ENCODE measurements at regions not wholly inside any gene's neighbourhood (a gene's known extent, or its start where the extent isn't known, plus 50 kb on each side); places are given as distances from the start of the nearest gene placed in this dataset.
"Not testable (repeated sequence)": the region's sequence is repeated elsewhere in the genome, so short reads cannot be mapped to it uniquely, and the experiment has no call there.

GRCh38 chr2:57461624-57462023 lies 585.0 kb upstream of the VRK2 start:
- H3K9ac ChIP-seq (ENCODE audit: low read length in 2 of 2), result no peak overlapping the region
- H3K36me3 ChIP-seq (ENCODE audit: control insufficient read depth in 2 of 2, insufficient read depth in 2 of 2, low read length in 2 of 2), result no peaks in the 10 kb centered on the region
- no peaks in the 10 kb centered on the region for H3K27me3 ChIP-seq (ENCODE audit: control insufficient read depth in 1 of 2, insufficient read depth in 2 of 2, low read length in 2 of 2)
- no peak overlapping the region for H3K4me3 ChIP-seq (ENCODE audit: low read length in 2 of 2)
- no peak overlapping the region for H3K27ac ChIP-seq (ENCODE audit: low read length)
- no peaks in the 10 kb centered on the region for H3K9me3 ChIP-seq (ENCODE audit: control insufficient read depth in 2 of 2, low read length in 2 of 2)
- no peaks in the 10 kb centered on the region for H3K4me1 ChIP-seq (ENCODE audit: control insufficient read depth, insufficient read depth, low read length)

GRCh38 chr2:57465067-57465466 lies 581.5 kb upstream of the VRK2 start:
- no peak overlapping the region for H3K4me3 ChIP-seq (ENCODE audit: low read length in 2 of 2)
- H3K36me3 ChIP-seq (ENCODE audit: control insufficient read depth in 2 of 2, insufficient read depth in 2 of 2, low read length in 2 of 2), result no peaks in the 10 kb centered on the region
- no peak overlapping the region for H3K9ac ChIP-seq (ENCODE audit: low read length in 2 of 2)
- H3K9me3 ChIP-seq (ENCODE audit: control insufficient read depth in 2 of 2, low read length in 2 of 2), result no peaks in the 10 kb centered on the region
- H3K27ac ChIP-seq (ENCODE audit: low read length), result no peak overlapping the region
- H3K4me1 ChIP-seq (ENCODE audit: control insufficient read depth, insufficient read depth, low read length), result no peaks in the 10 kb centered on the region
- H3K27me3 ChIP-seq (ENCODE audit: control insufficient read depth in 1 of 2, insufficient read depth in 2 of 2, low read length in 2 of 2), result no peaks in the 10 kb centered on the region

GRCh38 chr2:57465967-57466366 lies 580.6 kb upstream of the VRK2 start:
- no peaks in the 10 kb centered on the region for H3K9me3 ChIP-seq (ENCODE audit: control insufficient read depth in 2 of 2, low read length in 2 of 2)

DNA sequence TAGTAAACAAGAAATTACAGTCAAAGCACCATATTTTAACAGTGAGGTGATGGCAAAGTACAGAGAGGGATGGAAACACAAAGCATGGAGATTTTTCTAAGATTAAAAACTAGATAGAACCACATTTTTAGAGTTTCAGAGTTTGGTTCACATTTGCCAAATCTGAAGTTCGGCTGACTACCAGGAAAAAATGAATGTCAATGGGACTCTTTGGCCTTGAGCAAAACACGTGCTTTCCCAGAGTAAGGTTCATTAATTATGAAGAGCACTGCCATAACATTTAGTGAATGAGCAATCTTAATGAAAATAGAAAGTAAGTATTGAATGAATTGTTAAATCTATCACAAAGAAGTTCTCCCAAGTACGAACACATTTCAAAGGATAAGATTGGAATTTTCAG lies 571.2 kb upstream of the VRK2 start:
- no peak overlapping the region for H3K9ac ChIP-seq (ENCODE audit: low read length in 2 of 2)
- H3K36me3 ChIP-seq (ENCODE audit: control insufficient read depth in 2 of 2, insufficient read depth in 2 of 2, low read length in 2 of 2), result no peaks in the 10 kb centered on the region
- H3K4me1 ChIP-seq (ENCODE audit: control insufficient read depth, insufficient read depth, low read length), result no peaks in the 10 kb centered on the region
- no peak overlapping the region for H3K4me3 ChIP-seq (ENCODE audit: low read length in 2 of 2)
- H3K9me3 ChIP-seq (ENCODE audit: control insufficient read depth in 2 of 2, low read length in 2 of 2), result no peaks in the 10 kb centered on the region
- no peaks in the 10 kb centered on the region for H3K27me3 ChIP-seq (ENCODE audit: control insufficient read depth in 1 of 2, insufficient read depth in 2 of 2, low read length in 2 of 2)
- no peak overlapping the region for H3K27ac ChIP-seq (ENCODE audit: low read length)

More at GRCh38 chr2:57465967-57466366, 580.6 kb upstream of the VRK2 start:
- H3K4me1 ChIP-seq (ENCODE audit: control insufficient read depth, insufficient read depth, low read length), result no peaks in the 10 kb centered on the region
- no peaks in the 10 kb centered on the region for H3K36me3 ChIP-seq (ENCODE audit: control insufficient read depth in 2 of 2, insufficient read depth in 2 of 2, low read length in 2 of 2)
- no peak overlapping the region for H3K9ac ChIP-seq (ENCODE audit: low read length in 2 of 2)
- no peaks in the 10 kb centered on the region for H3K27me3 ChIP-seq (ENCODE audit: control insufficient read depth in 1 of 2, insufficient read depth in 2 of 2, low read length in 2 of 2)
- H3K27ac ChIP-seq (ENCODE audit: low read length), result no peak overlapping the region
- H3K4me3 ChIP-seq (ENCODE audit: low read length in 2 of 2), result no peak overlapping the region

GRCh38 chr2:57479981-57480380 lies 566.6 kb upstream of the VRK2 start:
- no peaks in the 10 kb centered on the region for H3K27me3 ChIP-seq (ENCODE audit: control insufficient read depth in 1 of 2, insufficient read depth in 2 of 2, low read length in 2 of 2)
- no peaks in the 10 kb centered on the region for H3K9me3 ChIP-seq (ENCODE audit: control insufficient read depth in 2 of 2, low read length in 2 of 2)
- no peak overlapping the region for H3K4me3 ChIP-seq (ENCODE audit: low read length in 2 of 2)
- no peaks in the 10 kb centered on the region for H3K4me1 ChIP-seq (ENCODE audit: control insufficient read depth, insufficient read depth, low read length)
- no peak overlapping the region for H3K27ac ChIP-seq (ENCODE audit: low read length)
- H3K9ac ChIP-seq (ENCODE audit: low read length in 2 of 2), result no peak overlapping the region
- H3K36me3 ChIP-seq (ENCODE audit: control insufficient read depth in 2 of 2, insufficient read depth in 2 of 2, low read length in 2 of 2), result no peaks in the 10 kb centered on the region

DNA sequence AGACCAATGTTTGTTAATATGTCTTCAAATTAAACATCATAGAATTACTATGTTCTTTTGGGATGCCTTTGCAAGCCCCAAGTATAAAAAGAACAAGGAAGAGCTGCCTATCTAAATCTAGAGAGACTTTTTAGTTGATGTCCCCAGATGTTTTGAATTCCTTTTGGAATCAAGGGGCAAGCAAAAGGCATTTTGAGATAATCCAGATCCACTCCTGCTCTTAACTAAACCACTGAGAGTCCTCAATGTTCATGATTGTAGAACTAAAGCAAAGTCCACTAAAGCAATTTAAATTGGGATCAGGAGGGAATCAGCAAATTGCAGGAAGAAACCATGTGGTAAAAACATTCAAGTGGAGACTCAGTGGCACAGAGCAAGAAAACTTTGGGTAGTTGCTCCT lies 558.5 kb upstream of the VRK2 start:
- Histone ChIP-seq H3K27ac (ENCODE audit: low read length) (no peak overlapping the region), H3K4me3 (ENCODE audit: low read length in 2 of 2) (no peak overlapping the region), H3K27me3 (ENCODE audit: control insufficient read depth in 1 of 2, insufficient read depth in 2 of 2, low read length in 2 of 2) (no peaks in the 10 kb centered on the region), H3K36me3 (ENCODE audit: control insufficient read depth in 2 of 2, insufficient read depth in 2 of 2, low read length in 2 of 2) (no peaks in the 10 kb centered on the region), H3K4me1 (ENCODE audit: control insufficient read depth, insufficient read depth, low read length) (no peaks in the 10 kb centered on the region), H3K9ac (ENCODE audit: low read length in 2 of 2) (no peak overlapping the region), H3K9me3 (ENCODE audit: control insufficient read depth in 2 of 2, low read length in 2 of 2) (no peaks in the 10 kb centered on the region)

- Histone ChIP-seq H3K36me3 (ENCODE audit: control insufficient read depth in 2 of 2, insufficient read depth in 2 of 2, low read length in 2 of 2) (no peaks in the 10 kb centered on the region), H3K9me3 (ENCODE audit: control insufficient read depth in 2 of 2, low read length in 2 of 2) (no peaks in the 10 kb centered on the region), H3K27me3 (ENCODE audit: control insufficient read depth in 1 of 2, insufficient read depth in 2 of 2, low read length in 2 of 2) (no peaks in the 10 kb centered on the region), H3K4me3 (ENCODE audit: low read length in 2 of 2) (no peak overlapping the region), H3K9ac (ENCODE audit: low read length in 2 of 2) (no peak overlapping the region), H3K4me1 (ENCODE audit: control insufficient read depth, insufficient read depth, low read length) (no peaks in the 10 kb centered on the region), H3K27ac (ENCODE audit: low read length) (no peak overlapping the region)
These were observed 555.9 kb upstream of the VRK2 start for GRCh38 chr2:57490741-57491140.

- Histone ChIP-seq H3K4me3 (ENCODE audit: low read length in 2 of 2) (no peak overlapping the region), H3K27ac (ENCODE audit: low read length) (no peak overlapping the region), H3K27me3 (ENCODE audit: control insufficient read depth in 1 of 2, insufficient read depth in 2 of 2, low read length in 2 of 2) (no peaks in the 10 kb centered on the region), H3K4me1 (ENCODE audit: control insufficient read depth, insufficient read depth, low read length) (no peaks in the 10 kb centered on the region), H3K9me3 (ENCODE audit: control insufficient read depth in 2 of 2, low read length in 2 of 2) (no peaks in the 10 kb centered on the region), H3K9ac (ENCODE audit: low read length in 2 of 2) (no peak overlapping the region), H3K36me3 (ENCODE audit: control insufficient read depth in 2 of 2, insufficient read depth in 2 of 2, low read length in 2 of 2) (no peaks in the 10 kb centered on the region)
These were observed 555.4 kb upstream of the VRK2 start for GRCh38 chr2:57491213-57491612.

GRCh38 chr2:57493966-57494365 lies 552.6 kb upstream of the VRK2 start:
- not testable (repeated sequence) for H3K9ac ChIP-seq (ENCODE audit: low read length in 2 of 2); H3K4me3 ChIP-seq (ENCODE audit: low read length in 2 of 2); H3K4me1 ChIP-seq (ENCODE audit: control insufficient read depth, insufficient read depth, low read length); H3K27ac ChIP-seq (ENCODE audit: low read length); H3K27me3 ChIP-seq (ENCODE audit: control insufficient read depth in 1 of 2, insufficient read depth in 2 of 2, low read length in 2 of 2); H3K36me3 ChIP-seq (ENCODE audit: control insufficient read depth in 2 of 2, insufficient read depth in 2 of 2, low read length in 2 of 2); H3K9me3 ChIP-seq (ENCODE audit: control insufficient read depth in 2 of 2, low read length in 2 of 2)

- Histone ChIP-seq H3K9ac (ENCODE audit: low read length in 2 of 2) (no peak overlapping the region), H3K27me3 (ENCODE audit: control insufficient read depth in 1 of 2, insufficient read depth in 2 of 2, low read length in 2 of 2) (no peaks in the 10 kb centered on the region), H3K9me3 (ENCODE audit: control insufficient read depth in 2 of 2, low read length in 2 of 2) (no peaks in the 10 kb centered on the region), H3K4me1 (ENCODE audit: control insufficient read depth, insufficient read depth, low read length) (no peaks in the 10 kb centered on the region), H3K4me3 (ENCODE audit: low read length in 2 of 2) (no peak overlapping the region), H3K27ac (ENCODE audit: low read length) (no peak overlapping the region), H3K36me3 (ENCODE audit: control insufficient read depth in 2 of 2, insufficient read depth in 2 of 2, low read length in 2 of 2) (no peaks in the 10 kb centered on the region)
These were observed 549.0 kb upstream of the VRK2 start for GRCh38 chr2:57497489-57498096.

GRCh38 chr2:57504787-57505186 lies 541.8 kb upstream of the VRK2 start:
- no peak overlapping the region for H3K9ac ChIP-seq (ENCODE audit: low read length in 2 of 2)
- no peaks in the 10 kb centered on the region for H3K9me3 ChIP-seq (ENCODE audit: control insufficient read depth in 2 of 2, low read length in 2 of 2)
- H3K27ac ChIP-seq (ENCODE audit: low read length), result no peak overlapping the region
- no peaks in the 10 kb centered on the region for H3K36me3 ChIP-seq (ENCODE audit: control insufficient read depth in 2 of 2, insufficient read depth in 2 of 2, low read length in 2 of 2)
- H3K4me3 ChIP-seq (ENCODE audit: low read length in 2 of 2), result no peak overlapping the region
- H3K27me3 ChIP-seq (ENCODE audit: control insufficient read depth in 1 of 2, insufficient read depth in 2 of 2, low read length in 2 of 2), result no peaks in the 10 kb centered on the region
- no peaks in the 10 kb centered on the region for H3K4me1 ChIP-seq (ENCODE audit: control insufficient read depth, insufficient read depth, low read length)

Data from stomach smooth muscle (tissue), 2 donors.